GM19463 (cell line): ENCODE measurements at regions not wholly inside any gene's neighbourhood (a gene's known extent, or its start where the extent isn't known, plus 50 kb on each side); places are given as distances from the start of the nearest gene placed in this dataset.

Experiments used
- ATAC-seq: cut with Tn5 transposase; IDR thresholded peaks from one replicate; pipeline ENCODE4 v1.9.1; 2021; ENCODE audit warnings: mild to moderate bottlenecking, moderate library complexity; ENCODE audit not compliant: unreplicated experiment

DNA sequence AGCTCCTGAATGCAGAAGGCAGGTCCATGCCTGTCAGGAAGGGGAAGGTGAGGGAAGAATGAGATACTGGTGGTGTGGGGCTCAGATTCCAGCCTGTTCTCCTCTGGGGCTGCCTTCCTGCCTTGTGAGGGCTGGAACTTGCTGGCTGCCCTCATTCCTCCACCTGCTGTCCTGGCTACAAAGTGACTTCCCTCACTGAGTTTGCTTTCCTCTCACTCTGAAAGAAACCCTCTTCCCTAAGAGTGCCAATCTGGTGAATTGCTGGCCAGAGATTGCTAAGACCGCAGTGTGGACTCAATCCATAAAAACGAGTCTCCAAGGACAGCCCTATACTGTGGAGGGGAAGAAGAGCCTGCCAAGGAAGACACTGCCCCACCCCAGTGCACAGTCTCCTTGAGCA is 664.4 kb upstream of the HS6ST1 start:
- no peak for ATAC-seq

DNA sequence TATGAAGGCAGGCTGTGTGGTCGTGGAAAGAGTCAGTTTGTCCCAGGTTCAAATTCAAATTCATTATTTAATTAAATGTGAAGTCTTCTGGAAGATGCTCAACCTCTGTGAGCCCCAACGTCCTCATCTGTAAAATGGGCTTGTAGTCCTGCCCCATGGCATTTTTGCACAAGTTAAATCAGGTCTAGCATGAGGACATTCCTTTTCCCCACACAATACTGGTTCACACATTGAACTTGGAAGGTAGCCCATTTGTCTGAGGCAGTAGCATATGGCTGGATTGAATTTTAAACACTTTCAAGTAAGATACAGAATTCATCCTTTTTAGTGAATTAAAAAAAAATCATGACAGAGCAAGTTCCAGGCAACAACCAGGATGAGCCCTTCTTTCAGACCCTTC is 665.4 kb upstream of the HS6ST1 start:
- ATAC-seq = no peak

DNA sequence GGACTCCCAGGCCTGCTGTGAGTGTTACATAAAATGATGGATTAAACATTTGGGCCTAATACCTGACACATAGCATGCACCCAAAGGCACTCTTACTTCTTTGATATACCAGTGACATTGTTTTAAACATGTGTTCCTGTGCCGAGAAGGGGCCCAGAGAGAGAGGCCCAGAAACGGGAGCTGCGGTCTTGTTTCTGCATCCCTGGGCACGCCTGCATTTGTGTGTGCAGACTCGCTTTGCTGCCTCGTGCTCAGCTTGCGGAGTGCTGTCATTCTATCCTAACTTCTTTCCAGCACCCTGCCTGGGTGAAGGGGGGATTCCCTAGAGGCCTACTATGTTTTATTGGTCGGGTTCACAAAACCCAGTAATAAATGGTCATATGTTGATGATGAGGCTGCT is 666.2 kb upstream of the HS6ST1 start:
- ATAC-seq = no peak

DNA sequence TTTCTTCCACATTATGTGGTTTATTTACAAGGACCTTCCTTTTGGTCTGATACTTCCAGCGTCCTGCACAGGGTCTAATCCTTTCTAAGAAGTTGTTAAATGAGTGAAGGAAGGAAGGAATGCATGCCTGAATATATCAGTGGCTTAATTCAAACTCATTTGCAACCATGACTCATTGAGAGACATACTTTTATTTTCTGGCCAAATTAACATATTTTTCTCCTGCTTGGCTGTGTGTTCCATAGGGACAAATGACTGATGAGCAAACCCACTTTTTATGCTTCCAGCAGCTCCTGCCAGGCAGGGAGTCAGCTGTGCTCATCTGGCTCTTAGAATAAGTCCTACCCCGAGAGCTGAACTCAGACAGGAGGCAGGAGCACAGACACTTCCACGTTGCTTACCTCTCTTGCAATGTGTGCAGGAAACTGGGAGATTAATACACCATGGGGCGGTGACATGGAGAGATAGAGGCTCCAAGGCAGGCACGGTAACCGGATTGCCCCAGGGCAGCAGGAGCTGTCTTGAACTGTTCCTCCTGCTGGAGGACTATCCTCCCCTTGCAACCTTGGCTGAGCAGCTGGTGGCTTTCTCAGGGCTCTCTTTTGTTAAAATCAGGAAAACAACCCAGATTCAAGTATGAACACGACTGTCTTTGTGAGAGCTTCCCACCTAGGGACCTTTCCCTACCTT is 667.5 kb upstream of the HS6ST1 start:
- no peak for ATAC-seq

DNA sequence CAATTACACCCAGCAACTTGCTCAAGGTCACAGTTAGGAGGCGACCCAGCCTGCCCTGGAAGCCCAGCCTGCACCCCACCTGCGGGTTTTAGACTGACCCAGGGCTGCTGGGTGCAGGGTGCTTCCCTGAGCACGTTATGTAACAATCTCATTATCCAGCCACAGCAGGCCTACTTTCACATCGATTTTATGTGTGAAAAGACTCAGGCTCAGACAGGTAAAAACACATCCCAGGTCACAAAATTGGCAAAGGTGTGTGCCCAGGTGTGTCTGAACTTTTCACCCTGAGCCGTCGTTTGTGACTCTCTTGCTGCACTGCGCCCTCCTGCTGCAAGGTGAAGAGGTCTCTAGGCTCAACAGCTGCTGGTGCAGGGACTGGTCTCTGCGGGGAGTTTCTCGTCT is 668.2 kb upstream of the HS6ST1 start:
- ATAC-seq = no peak

DNA sequence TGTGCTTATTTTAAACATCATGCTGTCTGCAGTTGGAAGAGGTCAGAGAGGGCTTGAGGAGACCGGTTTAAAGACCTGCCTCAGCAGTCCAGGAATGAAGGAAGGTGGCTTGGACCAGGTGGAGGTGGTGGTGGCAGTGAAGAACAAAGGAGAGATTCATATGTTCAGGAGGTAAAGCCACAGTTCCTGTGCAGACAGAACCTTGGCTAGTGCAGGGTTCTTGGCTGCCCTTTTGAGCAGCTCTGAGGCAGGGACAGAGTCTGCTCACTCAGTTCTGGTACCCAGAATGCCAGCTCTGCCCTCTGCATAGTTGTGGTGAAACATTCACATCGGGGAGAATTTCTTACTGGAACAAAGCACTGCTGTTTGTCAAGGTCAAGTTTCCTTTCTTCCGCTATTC is 669.7 kb upstream of the HS6ST1 start:
- no peak for ATAC-seq

DNA sequence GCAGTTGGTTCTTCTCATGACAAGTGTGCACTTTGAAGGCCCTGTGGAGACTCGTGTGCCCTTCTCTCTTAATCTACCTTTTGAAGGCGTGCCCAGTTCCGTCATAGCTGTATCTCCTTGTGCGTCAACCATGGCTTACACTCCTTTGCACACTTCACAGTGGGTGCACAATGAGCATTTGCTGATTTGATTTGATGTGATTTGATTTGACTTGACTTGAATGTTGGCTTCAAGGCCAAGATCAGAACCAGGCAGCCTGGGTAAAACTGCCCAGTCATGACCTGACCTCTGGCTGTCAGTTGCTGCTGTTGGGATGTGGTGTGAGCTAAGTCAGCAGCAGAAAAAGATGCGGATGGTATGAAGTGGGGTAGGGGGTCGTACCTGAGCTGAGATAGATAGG is 670.3 kb upstream of the HS6ST1 start:
- no peak for ATAC-seq

DNA sequence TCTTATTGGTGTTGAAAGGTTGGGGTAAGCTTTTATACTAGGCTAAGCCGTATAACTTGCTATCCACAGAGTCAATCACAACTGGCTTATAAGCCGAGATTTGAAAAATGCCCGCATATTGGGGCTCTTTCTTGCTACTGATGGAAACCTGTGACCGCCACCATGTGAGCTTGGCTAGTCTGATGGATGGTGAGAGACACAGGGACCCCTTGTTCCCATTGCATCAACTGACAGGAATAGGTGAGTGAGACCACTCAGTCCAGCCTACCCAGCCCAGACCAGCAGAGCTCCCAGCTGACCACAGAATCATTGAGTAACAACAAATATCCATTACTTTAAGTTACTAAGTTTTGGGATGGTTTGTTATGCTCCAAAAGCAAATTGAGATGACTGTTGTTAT is 676.4 kb upstream of the HS6ST1 start:
- ATAC-seq = no peak

DNA sequence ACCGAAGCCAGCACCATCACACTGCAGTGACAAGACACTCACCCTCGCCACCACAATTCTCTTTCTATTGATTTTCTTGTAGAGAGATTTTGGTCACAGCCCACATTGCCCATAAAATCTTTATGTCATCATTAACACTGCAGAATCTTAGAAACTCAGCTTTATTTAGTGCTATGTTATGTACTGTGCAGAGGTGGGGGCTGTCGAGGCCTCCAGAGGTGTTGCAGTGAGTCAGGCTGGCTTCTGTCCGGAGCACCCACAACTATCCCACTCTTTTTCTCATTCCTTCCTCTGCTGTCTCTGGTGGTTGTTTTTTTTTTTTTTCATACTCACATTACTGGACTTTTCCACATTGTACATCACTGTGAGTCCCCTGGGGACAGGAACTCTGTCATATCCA is 677.4 kb upstream of the HS6ST1 start:
- no peak for ATAC-seq

DNA sequence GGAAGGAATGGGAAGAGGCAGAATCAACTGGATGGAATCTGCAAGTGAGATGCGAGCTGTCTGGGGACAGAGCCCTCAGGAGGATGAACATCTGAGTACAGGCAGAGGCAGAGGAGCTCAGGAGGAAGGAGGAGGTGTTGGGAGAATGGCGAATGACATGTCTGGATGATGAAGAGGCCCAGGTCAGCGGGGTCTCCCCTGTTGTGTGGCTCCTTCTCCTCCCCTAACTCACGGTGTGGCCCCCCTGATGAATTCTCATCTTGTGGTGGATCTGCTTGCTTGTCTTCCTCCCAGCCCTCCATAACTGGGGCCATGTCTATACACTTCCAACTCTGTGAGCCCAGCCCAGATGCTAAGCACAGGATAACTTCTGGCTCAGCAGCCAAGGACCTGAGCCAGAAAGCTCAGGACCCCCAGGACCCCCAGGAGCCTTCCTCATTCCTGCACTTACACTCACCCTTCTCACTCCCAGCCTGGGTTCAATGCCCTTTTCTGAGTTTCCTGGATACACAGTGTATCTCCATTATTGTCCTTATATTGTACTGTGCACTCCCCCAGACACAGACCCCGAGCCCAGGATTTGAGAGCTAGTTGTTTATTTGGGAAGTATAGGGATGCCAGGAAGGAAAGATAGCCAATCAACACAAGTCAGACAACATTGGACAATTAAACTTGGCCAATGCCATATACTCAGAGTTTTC is 678.6 kb upstream of the HS6ST1 start:
- no peak for ATAC-seq

DNA sequence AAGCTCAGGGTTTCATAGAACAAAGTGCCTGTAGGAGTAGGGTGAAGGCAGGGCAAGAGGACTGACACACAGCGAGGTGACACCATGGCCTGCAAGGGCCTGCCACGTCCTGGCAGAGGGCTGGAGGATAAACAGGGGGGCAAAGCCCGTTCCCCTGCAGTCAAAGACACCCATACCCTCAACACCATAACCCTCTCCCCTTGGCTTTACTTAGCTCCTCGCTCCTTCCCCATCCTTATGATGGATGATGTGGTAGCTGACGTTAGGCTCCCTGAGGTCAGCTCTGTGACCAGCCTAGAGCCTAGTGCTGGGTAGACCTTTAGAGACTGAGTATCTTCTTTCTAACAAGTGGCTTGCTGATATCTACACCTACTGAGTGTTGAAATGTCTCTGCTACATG is 683.3 kb upstream of the HS6ST1 start:
- ATAC-seq = no peak

DNA sequence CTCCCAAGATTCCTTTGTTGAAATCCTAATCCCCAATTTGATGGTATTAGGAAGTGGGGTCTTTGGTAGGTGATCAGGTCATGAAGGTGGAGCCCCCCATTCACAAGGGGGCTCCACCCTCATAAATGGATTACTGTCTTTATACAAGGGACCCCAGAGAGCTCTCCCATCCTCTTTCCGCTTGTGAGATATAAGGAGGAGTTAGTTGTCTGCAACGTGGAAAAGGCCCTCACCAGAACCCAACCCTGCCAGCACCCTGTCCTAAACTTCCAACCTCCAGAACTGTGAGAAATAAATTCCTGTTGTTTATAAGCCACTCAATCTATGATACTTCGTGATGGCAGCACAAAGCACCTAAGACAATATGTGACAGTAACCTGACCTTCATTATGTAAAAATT is 684.1 kb upstream of the HS6ST1 start:
- ATAC-seq = no peak

DNA sequence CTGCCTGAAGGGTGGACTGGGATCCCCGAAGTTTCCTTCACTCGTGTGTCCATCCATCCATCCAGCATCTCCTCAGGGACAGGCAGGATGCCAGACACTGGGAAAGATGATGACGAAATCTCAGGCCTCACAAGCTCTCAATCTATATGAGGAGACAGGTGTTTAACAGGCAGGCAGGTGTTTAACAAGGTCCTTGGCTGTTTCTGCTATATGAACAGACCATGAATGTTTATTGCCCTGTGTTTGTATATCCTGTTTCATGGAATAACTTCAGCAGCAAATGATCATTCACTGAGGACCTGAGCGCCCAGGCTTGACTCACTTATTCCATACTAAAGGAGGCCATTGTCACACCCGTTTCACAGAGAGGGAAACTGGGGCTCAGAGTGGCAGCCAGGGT is 685.8 kb upstream of the HS6ST1 start:
- ATAC-seq = no peak

DNA sequence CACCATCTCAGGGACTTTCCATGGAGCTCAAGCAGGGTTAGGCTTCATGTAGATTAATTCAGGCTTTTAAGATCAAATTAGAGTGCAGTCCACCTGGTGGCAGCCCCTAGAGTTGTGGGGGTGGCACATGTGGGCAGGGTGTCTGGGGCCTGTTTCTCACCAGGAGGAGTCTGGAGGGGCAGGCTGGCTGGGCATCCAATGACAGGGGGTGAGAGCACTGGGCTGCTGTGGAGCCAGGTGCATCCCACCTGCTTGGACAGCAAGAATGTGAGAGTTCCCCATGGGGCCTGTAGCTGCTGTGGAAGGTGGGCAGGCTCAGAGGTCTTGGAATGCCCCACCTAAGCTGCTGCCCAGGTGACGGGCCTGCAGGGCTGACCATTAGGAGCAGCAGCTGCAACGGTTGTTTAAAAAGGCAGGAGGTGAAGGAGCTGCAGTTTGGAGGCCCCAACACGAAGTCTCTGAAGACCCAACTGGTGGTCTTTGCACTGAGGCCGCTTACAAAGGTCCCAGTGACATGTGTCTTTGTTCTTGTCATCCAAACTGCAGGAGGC is 686.3 kb upstream of the HS6ST1 start:
- no peak for ATAC-seq

DNA sequence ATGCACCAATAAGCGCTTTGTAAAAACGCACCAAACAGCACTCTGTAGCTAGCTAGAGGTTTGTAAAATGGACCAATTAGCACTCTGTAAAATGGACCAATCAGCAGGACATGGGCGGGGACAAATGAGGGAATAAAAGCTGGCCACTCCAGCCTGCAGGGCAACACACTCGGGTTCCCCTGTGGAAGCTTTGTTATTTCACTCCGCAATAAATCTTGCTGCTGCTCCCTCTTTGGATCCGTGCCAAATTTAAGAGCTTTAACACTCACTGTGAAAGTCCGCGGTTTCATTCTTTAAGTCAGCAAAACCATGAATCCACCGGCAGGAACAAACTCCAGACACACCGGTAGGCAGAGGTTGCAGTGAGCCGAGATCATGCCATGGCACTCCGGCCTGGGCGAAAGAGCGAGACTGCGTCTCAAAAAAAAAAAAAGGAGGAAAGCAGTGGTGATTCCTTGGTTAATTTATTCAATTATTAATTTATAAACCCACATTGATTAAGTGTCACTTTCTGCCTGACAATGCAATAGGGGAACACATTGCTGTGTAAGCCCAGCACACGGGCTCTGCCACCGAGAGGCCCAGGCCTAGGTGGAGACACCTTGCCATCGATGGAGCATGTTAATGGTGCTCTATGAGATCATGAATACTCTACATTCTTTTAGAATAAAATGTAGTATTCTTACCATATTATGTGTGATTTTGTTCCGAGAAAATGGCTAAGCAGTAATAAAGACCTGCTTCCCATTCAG is 687.6 kb upstream of the HS6ST1 start:
- ATAC-seq = no peak

DNA sequence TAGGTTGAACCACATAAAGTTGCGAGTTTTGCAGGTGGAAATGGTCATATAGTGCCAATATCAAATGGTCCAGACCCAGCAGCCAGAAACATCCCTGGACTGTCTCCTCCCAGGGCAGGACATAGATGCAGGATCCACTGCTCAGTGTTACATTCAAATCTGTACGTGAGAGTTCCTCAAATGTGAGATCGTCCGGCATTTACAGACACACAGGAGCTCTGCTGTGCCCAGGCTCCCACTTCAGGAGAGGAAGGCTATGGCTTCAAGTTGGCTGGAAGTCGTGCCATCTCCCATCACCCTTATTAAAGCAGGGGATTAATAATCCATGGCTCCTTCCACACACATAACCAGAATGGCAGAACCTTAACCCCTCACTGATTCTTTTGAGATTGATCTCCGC is 688.2 kb upstream of the HS6ST1 start:
- no peak for ATAC-seq

DNA sequence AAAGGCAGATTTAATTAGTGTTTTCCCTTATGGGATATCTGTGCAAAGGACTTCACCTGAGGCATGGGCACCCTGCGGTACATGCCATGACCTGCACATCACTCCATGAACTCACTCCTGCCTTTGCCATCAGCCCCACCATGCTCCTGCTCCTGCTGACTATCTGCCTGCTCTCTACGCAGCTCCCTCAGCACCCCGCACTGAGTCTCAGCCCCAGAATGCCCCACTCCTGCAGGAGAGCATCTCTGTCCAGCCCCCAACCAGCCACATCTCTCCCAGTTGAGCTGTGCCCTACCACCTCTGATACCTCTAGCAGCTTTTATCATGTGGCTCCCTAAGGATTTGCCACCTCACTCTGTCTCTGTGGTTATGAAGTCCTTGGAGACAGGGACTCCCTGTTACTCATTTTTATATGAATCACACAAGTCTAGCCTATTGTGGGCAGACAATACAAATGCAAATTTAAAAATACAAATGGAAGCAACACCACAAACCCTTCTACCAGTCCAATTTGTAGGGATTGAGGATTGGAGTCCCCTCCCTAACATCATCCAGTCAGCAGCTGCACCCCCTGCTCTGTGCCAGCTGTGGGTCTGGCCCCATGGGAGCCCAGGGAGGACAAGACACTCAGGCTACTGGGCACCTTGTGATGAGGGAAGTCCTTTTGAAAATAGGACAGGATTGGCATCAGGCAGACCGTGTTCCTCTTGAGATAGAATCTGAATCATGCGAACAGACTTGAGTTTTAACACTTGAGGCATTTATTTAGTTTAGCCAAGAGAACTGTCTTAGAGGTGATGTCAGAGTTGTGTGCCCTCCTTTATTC is 689.6 kb upstream of the HS6ST1 start:
- no peak for ATAC-seq

DNA sequence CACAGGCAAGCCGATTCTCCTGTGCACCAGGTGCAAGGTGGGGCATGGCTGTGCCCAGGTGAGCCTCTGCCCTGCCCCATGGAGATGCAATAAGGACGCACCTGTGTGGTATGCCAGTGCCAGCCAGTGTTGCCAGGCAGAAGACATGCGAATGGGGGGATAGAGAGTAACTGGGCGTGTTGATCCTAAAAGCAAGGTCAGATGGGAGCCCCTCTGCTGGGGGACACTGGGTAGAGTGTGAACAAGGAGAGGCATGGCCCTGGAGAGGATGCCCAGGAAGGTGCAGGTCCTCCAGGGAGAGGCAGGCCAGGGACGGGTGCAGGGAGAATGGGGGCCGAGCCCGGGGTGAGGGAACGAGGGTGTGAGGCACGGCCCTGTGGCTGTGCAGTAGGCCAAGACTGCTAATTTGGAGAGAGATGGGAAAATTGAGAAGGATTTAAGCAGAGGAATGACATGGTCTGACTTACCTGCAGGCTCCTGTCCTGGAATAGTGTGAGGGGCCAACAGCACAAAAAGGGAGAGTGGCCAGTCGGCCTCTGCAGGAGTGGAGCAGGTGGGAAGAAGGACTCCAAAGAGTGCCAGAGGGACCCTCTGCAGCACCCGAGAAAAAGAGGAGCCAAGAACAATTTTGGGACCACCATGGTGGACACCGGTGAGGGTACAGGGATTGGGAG is 690.4 kb upstream of the HS6ST1 start:
- ATAC-seq = no peak

DNA sequence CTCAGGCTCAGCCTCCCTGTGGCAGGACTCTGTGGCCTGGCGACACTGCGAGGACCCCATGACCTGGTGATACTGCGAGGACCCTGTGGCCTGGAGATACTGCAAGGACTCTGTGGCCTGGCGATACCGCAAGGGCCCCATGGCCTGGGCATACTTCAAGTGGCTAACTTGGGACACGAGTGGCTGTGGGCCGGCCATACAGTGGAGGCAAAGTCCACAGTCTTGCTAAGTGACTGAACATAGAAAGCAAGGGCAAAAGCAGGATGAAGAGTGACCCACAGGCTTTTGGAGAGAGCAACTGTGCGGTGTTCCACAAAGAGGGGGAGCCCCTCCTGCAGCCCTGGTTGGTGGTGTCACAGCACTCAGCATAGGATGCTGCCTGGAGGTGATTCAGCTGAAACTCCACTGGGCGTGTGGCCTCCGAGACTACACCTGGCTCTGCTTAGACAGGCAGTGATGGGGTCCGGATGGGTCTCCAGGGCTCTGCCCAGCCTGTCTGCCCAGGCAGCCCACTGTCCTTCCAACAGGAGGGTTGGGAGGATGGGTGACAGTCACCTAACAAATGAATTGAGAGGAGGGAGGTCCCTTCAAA is 691.0 kb upstream of the HS6ST1 start:
- ATAC-seq = no peak

DNA sequence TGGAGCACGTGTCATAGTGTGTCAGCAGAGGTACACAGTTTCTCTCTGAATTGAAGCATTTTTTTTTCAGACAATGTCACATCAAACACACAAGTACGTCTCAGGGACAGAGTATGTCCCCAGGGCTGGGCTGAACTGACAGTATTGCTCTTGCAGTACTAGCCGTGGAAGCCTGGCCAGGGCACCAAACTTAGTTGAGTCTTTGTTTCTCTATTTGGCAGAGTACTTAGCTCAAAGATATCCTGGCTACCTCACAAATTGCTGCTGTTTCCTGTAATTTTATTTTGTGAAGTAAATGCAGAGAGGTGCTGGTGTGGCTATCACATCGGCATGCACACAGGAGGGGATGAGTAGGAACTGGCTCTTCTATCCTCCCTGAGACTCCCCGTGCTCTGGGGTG is 691.6 kb upstream of the HS6ST1 start:
- ATAC-seq = no peak
